ENCODE measurements at regions not wholly inside any gene's neighbourhood (a gene's known extent, or its start where the extent isn't known, plus 50 kb on each side); places are given as distances from the start of the nearest gene placed in this dataset.

GRCh38 chr12:93176165-93176564, 201.6 kb upstream of the NUDT4 start:
- Histone ChIP-seq H3K36me3 (no peaks in the 10 kb centered on the region), H3K27me3 (no peaks in the 10 kb centered on the region), H3K4me3 (no peak overlapping the region), H3K4me1 (peaks cover 5 to 9% of the 10 kb centered on the region in 2 donors), H3K9me3 (no peaks in the 10 kb centered on the region), H3K27ac (peak overlapping the region; percentile 34 to 67)
- intact Hi-C loops (cut with DNase I; ENCODE audit: low total_unique reads): no loop called here
- DNase-seq: no peak
- TF ChIP-seq, protein P1, sequence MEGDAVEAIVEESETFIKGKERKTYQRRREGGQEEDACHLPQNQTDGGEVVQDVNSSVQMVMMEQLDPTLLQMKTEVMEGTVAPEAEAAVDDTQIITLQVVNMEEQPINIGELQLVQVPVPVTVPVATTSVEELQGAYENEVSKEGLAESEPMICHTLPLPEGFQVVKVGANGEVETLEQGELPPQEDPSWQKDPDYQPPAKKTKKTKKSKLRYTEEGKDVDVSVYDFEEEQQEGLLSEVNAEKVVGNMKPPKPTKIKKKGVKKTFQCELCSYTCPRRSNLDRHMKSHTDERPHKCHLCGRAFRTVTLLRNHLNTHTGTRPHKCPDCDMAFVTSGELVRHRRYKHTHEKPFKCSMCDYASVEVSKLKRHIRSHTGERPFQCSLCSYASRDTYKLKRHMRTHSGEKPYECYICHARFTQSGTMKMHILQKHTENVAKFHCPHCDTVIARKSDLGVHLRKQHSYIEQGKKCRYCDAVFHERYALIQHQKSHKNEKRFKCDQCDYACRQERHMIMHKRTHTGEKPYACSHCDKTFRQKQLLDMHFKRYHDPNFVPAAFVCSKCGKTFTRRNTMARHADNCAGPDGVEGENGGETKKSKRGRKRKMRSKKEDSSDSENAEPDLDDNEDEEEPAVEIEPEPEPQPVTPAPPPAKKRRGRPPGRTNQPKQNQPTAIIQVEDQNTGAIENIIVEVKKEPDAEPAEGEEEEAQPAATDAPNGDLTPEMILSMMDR (IDR thresholded peaks at IDR 0.05): no peak
- TF ChIP-seq POLR2A (IDR thresholded peaks at IDR 0.05): no peak

- no peaks in the 10 kb centered on the region for H3K36me3 ChIP-seq
- no peak for TF ChIP-seq POLR2A (IDR thresholded peaks at IDR 0.05)
- TF ChIP-seq, protein P1 (IDR thresholded peaks at IDR 0.05): no peak
- H3K27me3 ChIP-seq: no peaks in the 10 kb centered on the region
- H3K4me1 ChIP-seq: peaks cover 5 to 9% of the 10 kb centered on the region in 2 donors
- H3K9me3 ChIP-seq: no peaks in the 10 kb centered on the region
- intact Hi-C loops (cut with DNase I; ENCODE audit: low total_unique reads): no loop called here
- peak overlapping the region; percentile 34 to 67 for H3K27ac ChIP-seq
- H3K4me3 ChIP-seq: no peak overlapping the region
- DNase-seq: no peak
Measured at GRCh38 chr12:93176610-93177126, 201.1 kb upstream of the NUDT4 start.

- peak overlapping the region; percentile 34 to 67 for H3K27ac ChIP-seq
- no peak for DNase-seq
- TF ChIP-seq, protein P1 (IDR thresholded peaks at IDR 0.05): no peak
- no peak for TF ChIP-seq POLR2A (IDR thresholded peaks at IDR 0.05)
- intact Hi-C loops (cut with DNase I; ENCODE audit: low total_unique reads): no loop called here
- no peaks in the 10 kb centered on the region for H3K36me3 ChIP-seq
- H3K27me3 ChIP-seq: no peaks in the 10 kb centered on the region
- peaks cover 5 to 9% of the 10 kb centered on the region in 2 donors for H3K4me1 ChIP-seq
- H3K4me3 ChIP-seq: no peak overlapping the region
- H3K9me3 ChIP-seq: no peaks in the 10 kb centered on the region
Measured at GRCh38 chr12:93177208-93178153, 200.2 kb upstream of the NUDT4 start.

DNA sequence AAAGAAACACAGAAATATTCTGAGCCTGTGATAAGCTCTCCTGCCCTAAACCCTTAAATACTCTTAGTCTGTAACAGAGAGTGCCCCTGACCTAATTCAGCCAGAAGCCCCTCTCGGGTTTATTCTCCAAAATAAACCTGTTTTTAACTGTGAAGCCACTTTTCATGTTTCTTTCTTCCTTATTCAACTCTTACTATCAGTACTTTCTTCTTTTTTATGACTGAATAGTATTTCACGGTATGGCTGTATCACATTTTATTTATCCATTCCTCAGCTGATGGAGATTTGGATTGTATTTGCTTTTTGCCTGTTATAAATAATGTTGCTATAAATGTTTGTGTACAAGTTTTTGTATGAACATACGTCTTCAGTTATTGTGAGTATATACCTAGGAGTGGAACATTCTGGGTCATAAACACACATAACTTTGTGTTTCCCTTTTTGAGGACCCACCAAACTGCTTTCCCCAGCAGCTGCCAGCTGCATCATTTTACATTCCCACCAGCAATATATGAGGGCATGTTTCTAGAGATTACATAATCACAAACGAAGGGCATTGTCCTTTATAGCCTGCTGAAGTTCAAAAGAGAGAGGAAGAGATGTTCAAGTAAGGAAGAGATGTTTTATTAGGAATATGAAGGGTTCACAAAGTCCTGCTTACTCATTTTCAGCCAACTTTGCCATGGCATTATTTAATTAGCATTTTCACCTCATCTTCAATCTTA, 199.4 kb upstream of the NUDT4 start:
- Histone ChIP-seq H3K9me3 (no peaks in the 10 kb centered on the region), H3K4me3 (no peak overlapping the region), H3K4me1 (peaks cover 5 to 9% of the 10 kb centered on the region in 2 donors), H3K36me3 (no peaks in the 10 kb centered on the region), H3K27ac (no peak overlapping the region), H3K27me3 (no peaks in the 10 kb centered on the region)
- DNase-seq: no peak
- intact Hi-C loops (cut with DNase I; ENCODE audit: low total_unique reads): no loop called here
- no peak for TF ChIP-seq POLR2A (IDR thresholded peaks at IDR 0.05)
- TF ChIP-seq, protein P1 (IDR thresholded peaks at IDR 0.05): no peak

Data from uterus (tissue), 3 donors.